ENCODE measurements at regions not wholly inside any gene's neighbourhood (a gene's known extent, or its start where the extent isn't known, plus 50 kb on each side); places are given as distances from the start of the nearest gene placed in this dataset.
"Not testable (repeated sequence)": the region's sequence is repeated elsewhere in the genome, so short reads cannot be mapped to it uniquely, and the experiment has no call there.

DNA sequence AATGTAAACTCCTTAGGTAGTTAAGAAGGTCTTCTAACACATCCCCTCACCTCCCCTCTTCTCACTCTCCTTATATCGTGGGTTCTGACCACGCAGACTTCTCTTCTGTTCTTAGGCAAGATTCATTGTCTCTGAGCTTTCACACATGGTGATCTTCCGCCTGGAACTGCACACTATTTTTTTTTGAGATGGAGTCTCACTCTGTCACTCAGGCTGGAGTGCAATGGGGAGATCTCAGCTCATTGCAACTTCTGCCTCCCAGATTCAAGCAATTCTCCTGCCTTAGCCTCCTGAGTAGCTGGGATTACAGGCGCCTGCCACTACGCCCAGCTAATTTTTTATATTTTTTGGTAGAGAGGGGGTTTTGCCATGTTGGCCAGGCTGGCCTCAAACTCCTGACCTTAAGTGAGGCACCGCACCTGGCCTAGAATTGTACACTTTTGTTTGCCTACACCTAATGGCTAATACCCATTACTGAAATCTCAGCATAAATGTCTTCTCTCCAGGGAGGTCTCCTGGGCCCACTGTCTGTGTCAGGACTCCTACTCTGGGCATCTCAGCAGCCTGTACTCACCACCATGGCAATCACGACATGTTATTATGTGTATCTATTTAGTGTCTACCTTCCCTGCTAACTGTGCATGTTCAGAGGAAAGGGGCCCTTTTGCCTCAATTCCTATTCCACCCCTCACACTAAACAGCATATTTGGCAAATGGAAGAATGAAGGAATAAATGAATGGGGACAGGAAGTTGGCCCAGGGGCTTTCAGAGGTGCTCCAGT, 646.3 kb upstream of the DPP6 start:
- DNase-seq (ENCODE audit: low read depth), result no peak

DNA sequence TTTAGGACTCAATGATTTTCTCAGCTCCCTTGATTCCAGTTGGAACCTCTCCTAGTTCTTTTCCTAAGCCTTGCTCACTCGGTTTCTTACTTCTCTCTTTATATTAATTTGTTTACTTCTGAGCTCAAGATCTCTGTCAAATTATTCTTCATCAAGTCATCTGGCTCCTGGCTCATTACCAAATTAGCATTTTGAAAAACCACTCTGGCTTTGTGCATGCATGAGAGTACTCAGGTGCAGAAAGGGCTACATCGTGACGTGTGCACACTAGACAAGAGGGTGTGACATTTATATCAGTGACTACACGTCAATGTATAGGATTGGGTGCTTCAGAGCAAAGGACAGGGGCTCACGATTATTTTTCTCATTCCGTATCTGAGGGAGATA, 645.7 kb upstream of the DPP6 start:
- no peak for DNase-seq (ENCODE audit: low read depth)

- no peak for DNase-seq (ENCODE audit: low read depth)
Measured at GRCh38 chr7:153407291-153408046, 644.7 kb upstream of the DPP6 start.

DNA sequence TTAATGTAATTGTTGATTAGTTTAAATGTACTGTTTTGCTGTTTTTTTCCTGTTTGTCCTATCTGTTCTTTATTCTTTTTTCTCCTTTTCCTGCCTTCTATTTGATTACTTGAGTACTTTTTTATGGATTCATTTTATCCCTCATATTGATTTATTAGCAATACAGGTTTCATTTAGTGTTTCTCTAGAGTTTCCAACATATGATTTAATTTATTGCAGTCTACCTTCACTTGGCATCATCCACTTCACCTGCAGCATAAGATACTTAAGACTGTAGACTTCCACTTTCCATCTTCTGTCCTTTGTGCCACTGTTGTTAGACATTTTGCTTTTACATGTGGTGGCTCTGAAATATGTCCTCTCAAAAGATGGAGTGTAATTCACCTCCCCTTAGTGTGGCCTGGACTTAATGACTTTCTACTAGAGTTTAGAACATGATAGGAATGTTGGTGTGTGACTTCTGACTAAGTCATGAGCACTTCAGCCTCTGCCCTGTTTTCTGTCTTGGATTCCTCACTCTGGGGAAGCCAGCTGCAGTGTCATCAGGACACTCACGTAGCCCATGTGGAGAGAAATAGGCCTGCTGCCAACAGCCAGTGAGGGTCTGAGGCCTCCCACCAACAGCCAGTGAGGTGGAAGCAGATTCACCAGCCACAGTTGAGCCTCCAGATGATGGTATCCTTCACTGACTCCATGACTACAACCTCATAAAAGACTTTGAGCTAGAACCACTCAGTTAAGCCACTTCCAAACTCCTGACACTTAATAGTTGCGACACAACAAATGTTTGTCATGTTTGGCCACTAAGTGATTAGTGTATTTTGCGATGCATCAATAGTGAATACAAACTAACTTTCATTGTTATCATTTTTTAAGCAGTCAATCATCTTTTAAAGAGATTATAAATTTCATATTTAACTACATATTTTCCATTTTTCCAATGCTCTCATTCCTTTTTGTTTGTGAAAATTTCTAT, 643.5 kb upstream of the DPP6 start:
- no peak for DNase-seq (ENCODE audit: low read depth)

DNA sequence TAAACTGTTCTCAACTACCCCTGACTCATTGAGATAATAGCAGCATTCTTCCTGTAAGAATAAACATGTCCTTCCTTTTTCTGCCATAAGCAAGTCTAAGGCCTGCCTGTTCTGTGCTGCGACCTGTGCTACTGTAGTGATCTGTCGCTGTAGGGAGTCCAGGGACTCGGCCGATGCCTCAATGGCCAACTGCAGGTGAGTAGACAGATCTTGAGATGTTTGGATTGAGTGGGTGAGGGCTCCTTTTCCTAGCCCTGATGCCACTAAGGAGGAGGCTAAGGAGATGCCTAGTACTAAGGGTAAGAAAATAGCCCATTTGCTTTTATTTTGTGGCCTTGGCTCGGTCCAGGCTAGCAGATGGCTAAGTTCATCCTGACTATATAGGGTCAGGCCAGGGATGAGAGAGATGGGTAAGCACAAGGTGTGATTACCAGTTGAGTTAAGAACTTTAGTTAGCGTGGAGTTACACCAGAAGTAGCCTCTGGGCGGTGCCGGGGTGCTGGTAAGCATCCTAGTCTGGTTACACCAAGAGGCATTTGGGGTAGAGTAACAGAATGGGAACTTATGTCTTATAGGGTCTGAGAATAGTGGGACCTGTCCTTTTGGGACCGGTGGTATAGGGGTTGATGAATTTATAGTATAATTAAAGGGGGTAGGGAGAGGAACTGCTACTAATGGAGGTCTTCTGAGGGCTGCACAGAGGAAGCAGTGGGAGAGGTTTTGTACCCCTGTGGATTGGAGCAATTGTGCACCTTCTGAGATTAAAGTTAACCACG, 642.4 kb upstream of the DPP6 start:
- not testable (repeated sequence) for DNase-seq (ENCODE audit: low read depth)

DNA sequence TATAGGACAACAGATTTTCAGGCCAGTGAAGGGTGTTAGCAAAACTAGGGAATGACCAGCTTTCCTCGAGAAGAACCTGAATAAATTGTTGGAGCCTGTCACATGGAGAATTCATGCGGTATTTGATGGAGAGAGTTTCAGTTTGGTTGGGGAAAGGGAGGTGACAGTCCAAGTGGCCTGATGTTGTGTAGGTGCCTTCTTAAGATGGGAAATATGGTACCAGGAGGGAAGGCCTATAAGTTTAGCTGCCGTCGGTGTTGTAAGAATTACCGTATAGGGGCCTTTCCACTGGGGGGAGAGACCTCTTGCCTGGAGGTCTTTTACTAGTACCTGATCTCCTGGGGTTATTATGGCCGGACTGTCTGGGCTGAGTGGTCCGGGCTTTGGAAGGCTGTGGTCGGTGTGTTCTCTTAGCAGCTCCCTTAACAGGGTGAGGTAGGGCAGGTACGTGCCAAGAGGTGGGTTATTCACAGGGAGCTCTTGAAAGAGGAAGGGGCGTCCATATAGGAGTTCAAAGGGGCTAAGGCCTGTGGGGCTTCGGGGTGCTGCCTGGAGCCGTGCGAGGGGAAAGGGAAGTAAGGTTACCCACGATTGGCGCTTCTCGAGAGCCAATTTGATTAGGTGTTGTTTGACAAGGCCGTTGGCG, 641.1 kb upstream of the DPP6 start:
- not testable (repeated sequence) for DNase-seq (ENCODE audit: low read depth)

DNA sequence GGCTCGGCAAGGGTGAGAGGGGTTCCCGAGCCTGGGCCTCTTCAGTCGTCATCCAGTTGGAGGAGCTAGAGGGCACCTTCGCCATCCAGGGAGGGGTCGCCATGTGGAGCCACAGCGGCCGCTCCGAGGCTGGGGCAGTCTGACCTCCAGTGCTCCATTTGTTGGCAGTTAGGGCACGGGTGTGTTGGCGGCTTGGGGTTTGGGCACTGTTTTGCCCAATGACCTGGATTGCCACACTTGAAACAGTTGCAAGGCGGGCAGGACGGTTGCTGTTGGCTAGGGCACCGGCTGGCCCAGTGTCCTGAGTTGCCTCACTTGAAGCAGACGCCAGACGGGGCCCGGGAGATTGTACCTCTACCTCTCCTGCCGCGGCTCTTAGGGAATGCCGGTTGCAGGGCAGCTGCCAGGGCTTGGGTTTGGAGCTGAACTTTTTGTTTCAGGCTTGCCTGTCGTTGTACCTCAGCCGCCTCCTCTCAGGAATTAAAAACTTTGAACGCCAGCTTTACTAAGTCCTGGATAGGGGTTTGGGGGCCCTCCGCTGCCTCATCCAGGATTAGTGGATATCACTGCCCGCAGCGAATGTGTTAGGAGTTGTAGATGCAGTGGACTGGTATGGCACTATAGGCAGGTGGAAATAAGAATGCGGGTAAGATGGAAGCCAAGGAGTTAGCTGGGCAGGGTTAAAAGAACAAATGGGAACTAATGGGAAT, 639.9 kb upstream of the DPP6 start:
- not testable (repeated sequence) for DNase-seq (ENCODE audit: low read depth)

GRCh38 chr7:153412824-153413198, 639.4 kb upstream of the DPP6 start:
- not testable (repeated sequence) for DNase-seq (ENCODE audit: low read depth)

- no peak for DNase-seq (ENCODE audit: low read depth)
Measured at GRCh38 chr7:153413199-153413539, 639.0 kb upstream of the DPP6 start.

DNA sequence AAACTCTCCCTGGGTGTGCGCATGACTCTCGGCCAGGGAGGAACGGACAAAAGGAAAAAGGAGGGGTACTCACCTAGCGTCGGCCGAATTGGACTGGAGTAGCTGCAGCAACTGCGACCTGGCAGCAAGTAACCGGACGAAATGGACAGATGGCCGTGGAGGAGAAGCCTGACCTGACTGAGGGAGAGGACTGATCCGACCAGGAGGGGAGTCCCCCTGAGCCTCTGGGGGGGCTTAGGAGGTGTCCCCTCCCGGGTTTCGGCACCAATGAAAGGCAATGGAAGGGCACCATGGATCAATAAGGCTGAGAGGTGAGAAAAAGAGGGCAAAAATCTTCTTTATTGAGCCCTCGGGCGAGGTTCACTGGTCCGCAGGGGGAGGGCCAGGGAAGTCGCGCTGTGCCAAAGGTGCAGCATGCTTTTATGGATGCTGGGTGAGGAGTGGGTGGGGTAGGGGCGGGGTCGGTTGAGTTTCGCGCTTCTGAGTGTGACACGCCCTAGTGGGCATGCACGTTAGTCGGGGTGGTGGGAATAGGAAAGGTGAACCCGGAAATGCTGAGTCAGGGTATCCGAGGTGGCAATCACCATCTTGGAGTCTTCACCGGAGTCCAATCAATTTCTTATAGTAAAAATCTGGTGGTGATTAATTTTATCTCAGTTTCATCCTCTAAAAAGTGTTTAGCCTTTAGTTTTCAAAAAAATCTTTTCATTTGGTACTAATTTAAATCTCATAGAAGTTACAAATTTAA, 638.5 kb upstream of the DPP6 start:
- no peak for DNase-seq (ENCODE audit: low read depth)

- no peak for DNase-seq (ENCODE audit: low read depth)
Measured at GRCh38 chr7:153414288-153414629, 637.9 kb upstream of the DPP6 start.

GRCh38 chr7:153415632-153416031, 636.6 kb upstream of the DPP6 start:
- no peak for DNase-seq (ENCODE audit: low read depth)

DNA sequence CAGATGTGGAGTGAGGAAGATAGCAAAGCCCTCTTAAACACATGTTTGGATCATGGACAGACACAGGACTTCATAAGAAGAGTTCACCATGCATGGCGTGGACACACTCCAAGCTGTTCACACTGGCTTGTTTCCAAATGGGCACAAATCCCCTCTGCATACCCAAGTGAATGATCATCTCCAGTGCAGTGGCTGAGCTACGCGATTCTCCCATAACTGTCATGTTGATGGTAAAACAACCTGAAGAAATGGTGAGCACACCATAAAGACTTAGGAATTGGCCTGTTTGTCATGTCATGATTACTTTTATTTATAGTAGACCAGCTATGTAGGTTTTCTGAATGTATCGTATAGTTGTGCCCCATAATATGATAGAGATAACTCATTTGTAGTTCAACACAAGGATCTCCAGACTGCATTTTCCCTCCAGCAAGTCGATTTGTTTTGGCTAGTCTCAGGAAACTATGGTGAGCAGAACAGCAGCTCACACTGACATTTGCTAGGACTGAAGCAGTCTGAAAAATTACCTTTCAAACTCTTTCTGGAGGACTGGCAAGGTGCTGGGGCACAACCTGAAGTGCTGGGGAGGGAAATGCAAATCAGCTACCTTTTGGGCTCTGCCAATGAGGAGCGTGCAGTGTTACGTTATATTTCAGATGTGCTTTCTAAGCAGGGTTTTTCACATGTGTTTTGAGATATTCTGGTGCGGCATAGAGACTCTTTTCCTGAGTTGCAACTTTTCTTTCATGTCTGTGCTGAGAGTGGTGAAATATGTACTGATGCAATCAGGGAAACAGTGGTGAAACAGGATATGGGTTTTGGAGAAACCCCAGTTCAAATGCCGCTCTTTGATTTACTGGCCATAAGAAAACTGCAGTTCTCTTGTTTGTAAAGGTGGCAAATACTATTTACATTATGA, 629.6 kb upstream of the DPP6 start:
- DNase-seq (ENCODE audit: low read depth), result no peak

DNA sequence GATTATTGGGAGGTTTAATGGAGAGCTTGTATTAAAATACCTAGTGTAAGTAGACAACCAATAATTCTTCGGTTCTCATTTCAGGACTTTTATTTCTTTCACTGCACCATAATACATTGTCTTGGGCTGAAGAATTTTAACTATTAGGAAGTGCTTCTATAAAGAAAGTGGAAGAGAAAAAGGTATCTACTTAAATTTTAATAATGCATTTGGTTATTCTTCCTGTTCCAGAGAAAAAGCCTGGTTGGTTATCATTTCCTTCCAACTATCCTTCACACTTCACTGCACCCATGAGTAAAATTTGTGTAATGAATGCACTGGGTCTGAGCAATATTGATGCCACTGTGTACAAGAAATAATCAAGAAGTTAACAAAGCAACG, 629.0 kb upstream of the DPP6 start:
- DNase-seq (ENCODE audit: low read depth), result no peak

GRCh38 chr7:153430931-153431330, 621.3 kb upstream of the DPP6 start:
- DNase-seq (ENCODE audit: low read depth), result no peak

DNA sequence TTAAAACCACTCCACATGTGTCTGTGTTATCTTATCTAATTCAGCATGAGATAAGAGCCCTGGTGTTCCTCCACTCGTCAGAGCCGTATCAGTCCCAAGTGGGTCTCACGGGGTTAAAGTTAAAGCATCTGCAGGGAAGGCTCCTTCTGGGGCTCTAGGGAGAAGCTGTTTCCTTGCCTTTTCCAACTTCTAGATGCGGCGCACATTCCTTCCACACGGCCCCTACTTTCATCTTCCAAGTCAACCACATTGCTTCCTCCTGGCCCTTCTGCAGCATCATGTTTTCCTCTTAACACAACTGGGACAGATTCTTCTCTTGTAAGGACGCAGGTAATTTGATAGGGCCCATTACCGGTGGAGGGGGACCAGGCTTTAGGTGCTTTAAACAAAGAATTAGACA, 620.1 kb upstream of the DPP6 start:
- no peak for DNase-seq (ENCODE audit: low read depth)

DNA sequence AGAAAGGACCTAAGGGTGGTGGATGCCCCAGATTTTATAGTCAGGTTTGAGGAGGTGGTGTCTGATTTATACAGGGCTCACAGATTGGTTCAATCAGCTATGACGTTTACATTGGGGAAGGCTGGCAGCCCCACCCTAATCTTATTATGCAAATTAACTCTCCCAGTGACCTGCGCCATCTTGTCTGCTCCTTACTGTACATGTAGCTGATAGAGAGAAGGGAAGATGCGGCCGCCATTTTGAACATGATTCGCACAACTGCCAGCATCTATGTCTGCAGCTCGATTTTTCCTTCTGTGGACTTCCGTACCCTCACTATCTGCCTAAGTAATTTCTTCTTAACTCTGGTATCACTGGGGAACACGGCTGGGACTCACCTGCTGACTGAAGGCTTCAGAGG, 619.0 kb upstream of the DPP6 start:
- DNase-seq (ENCODE audit: low read depth), result no peak

DNA sequence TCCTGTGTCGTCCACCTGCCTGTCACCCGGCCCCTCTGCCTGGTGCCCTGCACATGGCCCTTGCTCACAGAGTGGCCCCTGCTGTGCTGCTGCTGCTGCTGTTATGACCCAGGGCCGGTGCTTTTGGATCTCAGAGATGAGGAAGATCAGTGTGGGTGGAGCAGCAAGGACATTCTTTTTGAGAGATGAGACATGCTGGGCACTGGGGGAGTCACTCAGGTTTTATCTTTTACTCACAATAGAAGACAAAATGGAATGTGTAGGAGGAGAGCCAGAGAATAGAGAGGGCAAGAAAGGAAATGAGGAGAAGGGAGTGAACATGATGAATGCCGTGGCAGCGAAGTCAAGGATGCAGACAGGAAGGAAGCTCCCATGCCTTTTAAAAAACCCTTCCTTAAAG, 611.5 kb upstream of the DPP6 start:
- no peak for DNase-seq (ENCODE audit: low read depth)
